Stimulated activated CD4-positive, alpha-beta T cell treated with anti-CD3 and anti-CD28 coated beads, TNF-alpha, amount 100 ng/mL, for 24 hours (primary cell): ENCODE measurements at regions not wholly inside any gene's neighbourhood (a gene's known extent, or its start where the extent isn't known, plus 50 kb on each side); places are given as distances from the start of the nearest gene placed in this dataset.
"Not testable (repeated sequence)": the region's sequence is repeated elsewhere in the genome, so short reads cannot be mapped to it uniquely, and the experiment has no call there.

Source experiments
- DNase-seq, 3 experiments: peaks; one replicate each; pipeline ENCODE4 v3.0.0-alpha.2; 2020; ENCODE audit warnings: low read depth in 3 of 3

DNA sequence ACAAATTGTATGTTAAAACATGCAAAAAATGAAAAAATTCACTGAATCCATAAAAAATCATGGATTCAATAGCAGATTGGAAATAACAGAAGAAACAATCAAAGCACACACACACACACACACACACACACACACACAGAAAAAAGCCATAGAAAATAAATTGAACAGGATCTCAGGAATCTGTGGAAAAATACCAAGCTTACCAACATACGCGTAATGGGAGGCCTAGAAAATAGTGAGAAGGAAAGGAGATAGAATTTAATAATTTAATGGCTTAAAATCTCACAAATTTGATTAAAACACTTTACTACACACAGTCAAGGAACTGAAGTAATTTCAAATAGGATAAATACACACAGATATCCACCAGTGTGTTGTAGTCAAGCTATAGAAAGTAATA lies 1671.5 kb upstream of the PIK3C3 start:
- DNase-seq: no peak

GRCh38 chr18:40281356-40281755 lies 1673.7 kb upstream of the PIK3C3 start:
- DNase-seq: not testable (repeated sequence)

- DNase-seq: no peak
Observed at GRCh38 chr18:40274618-40275196, 1680.3 kb upstream of the PIK3C3 start.

- no peak for DNase-seq
Observed at GRCh38 chr18:40272630-40273231, 1682.3 kb upstream of the PIK3C3 start.

DNA sequence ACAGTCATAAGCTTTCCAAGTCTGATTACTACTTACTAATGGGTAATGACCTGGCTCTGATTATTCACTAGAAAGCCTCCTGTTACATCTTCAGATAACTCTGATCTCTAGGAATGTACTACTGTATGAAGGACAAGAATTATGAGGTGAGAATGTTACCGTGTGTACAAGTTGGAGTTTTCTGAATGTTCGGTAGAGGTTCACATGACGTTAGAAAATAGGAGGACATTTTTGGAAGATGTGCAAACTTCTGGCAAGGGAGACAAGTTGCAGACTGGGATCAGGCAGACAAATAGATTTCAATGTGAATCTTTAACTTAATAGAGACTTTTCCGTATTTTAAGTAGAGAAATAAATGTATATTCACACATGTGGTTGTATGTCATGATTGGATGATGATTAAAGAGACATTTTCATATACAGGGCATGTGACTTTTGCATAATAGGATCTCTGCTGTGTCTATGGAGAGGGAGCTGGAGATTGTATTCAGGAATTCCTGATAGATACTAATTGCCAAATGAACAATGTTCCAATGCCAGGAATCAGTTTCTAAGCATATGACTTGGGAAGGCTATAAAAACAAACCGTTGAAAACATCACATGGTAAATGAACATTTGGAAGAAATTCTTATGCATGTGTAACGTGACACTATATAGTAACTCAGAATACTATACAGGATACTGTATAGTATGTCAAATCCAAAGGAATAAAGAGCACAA lies 1695.8 kb upstream of the PIK3C3 start:
- DNase-seq: no peak

GRCh38 chr18:40258311-40258710 lies 1696.7 kb upstream of the PIK3C3 start:
- no peak for DNase-seq

GRCh38 chr18:40250236-40250635 lies 1704.8 kb upstream of the PIK3C3 start:
- DNase-seq: no peak

DNA sequence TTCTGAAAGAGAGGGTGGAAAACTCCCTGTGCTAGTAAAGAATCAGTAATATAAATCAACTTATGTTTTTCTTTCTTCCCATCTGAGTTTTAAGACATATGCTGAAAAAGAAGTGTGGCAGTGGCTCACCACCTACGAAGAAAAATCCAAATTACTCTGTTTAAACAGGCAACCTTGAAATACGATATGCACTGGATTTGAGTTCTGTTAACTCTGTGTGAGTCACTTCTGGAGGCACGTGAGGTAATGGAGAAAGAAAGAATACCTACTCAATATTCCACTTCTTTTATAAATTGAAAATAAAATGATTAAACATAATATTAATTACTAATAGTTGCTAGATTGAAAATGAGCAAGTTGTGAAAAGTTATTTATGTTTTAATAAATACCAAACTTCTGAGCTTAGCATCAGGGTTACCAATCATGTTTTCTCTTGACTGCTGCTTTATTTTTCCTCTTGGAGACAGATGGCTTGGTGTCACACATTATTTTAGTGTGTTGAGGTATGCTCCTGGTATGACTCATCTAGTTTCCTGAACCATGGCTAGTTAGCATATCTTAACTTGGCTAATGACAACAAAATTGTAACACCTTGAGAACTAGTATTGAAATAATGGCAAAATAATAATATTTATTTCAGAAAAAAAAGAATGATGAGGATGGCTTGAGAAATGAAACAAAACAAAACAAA lies 1705.5 kb upstream of the PIK3C3 start:
- no peak for DNase-seq

DNA sequence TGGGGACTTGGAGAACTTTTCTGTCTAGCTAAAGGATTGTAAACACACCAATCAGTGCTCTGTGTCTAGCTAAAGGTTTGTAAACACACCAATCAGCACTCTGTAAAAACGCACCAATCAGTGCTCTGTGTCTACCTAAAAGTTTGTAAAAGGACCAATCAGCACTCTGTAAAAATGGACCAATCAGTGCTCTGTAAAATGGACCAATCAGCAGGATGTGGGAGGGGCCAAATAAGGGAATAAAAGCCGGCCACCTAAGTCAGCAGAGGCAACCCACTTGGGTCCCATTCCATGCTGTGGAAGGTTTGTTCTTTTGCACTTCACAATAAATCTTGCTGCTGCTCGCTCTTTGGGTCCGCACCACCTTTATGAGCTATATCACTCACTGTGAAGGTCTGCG lies 1709.4 kb upstream of the PIK3C3 start:
- DNase-seq: not testable (repeated sequence)

DNA sequence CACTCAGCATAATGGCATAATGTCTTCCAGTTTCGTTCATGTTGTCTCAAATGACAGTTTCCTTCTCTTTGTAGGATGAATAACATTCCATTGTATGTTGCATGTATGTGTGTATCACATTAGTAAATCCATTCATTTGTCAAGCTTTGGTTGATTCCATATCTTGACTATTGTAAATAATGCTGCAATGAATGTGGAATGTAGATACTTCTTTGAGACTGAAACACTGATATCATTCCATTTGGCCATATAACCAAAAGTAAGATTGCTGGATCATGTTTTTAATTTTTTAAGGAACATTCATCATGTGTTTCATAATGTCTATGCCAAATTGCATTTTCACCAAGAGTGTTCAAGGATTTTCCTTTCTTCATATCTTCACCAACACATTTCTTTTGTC lies 1711.4 kb upstream of the PIK3C3 start:
- no peak for DNase-seq

- no peak for DNase-seq
Observed at GRCh38 chr18:40235836-40236235, 1719.2 kb upstream of the PIK3C3 start.

DNA sequence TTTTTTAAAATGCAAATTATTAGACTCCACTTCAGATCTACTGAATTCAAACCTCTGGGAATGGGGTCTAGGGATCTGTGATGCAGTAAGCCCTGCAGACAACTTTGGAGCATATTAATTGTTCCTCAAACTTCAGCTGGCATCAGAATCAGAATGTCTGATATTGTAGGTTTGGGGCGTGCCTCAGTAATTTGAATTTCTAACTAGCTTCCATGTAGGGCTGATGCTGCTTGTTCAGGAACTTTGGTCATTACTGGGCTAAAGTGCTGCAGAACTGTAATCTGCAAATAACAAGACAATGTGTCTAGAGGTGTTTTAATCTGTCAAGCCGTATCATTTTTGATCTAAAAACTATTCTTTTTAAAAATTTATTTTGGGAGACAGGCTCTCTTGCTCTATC lies 1719.7 kb upstream of the PIK3C3 start:
- DNase-seq: no peak

GRCh38 chr18:40233931-40234616 lies 1721.0 kb upstream of the PIK3C3 start:
- DNase-seq: no peak

GRCh38 chr18:40222776-40223175 lies 1732.3 kb upstream of the PIK3C3 start:
- no peak for DNase-seq

GRCh38 chr18:40216856-40217255 lies 1738.2 kb upstream of the PIK3C3 start:
- no peak for DNase-seq

GRCh38 chr18:40215979-40216378 lies 1739.1 kb upstream of the PIK3C3 start:
- DNase-seq: no peak

- no peak for DNase-seq
Observed at GRCh38 chr18:40210696-40211095, 1744.3 kb upstream of the PIK3C3 start.

DNA sequence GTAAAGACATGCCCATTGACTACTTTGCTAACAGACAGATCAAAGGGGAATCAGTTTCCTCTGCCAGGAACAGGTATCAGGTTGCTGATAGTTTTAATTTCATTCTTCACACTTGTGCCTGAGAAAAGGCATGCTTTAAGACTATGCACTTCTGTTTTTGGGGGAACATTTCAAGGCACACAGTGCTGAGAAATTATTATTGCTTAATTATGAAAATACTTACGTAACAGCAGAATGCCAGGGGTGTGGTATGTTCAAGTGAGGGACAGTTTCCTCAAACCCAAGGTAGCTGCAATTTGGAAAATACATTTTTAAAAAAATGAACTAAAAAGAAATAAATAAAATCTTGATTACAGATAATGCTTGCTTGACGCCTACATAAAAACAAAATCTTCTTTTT lies 1746.1 kb upstream of the PIK3C3 start:
- no peak for DNase-seq

- no peak for DNase-seq
Observed at GRCh38 chr18:40197711-40198110, 1757.3 kb upstream of the PIK3C3 start.

DNA sequence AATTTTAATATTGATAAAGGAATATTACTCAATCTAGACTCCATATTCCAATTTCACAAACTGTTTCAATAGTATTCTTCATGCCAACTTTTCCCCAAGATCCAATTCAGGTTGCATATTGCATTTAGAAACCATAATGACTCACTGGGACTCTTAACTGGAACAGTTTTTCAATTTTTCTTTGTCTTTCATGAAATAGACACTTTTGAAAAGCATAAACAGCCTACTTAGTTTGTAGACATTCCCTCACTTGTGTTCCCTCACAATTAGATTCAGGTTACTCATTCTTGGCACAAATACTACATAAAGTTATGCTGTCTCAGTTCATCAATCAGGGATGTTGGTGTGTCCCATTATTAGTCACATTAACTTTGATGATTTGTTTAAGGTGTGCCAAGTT lies 1768.4 kb upstream of the PIK3C3 start:
- no peak for DNase-seq

GRCh38 chr18:40179729-40180461 lies 1775.1 kb upstream of the PIK3C3 start:
- no peak for DNase-seq
